Esophagus squamous epithelium (tissue), 5 donors: ENCODE measurements at regions not wholly inside any gene's neighbourhood (a gene's known extent, or its start where the extent isn't known, plus 50 kb on each side); places are given as distances from the start of the nearest gene placed in this dataset.

Source experiments
- DNase-seq: peaks from one replicate; lab custom pipeline; 2025; lab: John Stamatoyannopoulos, UW
- H3K27ac ChIP-seq, 4 donors: fragments of 200-600 bp; sonication (generic); one replicate each; pipeline ENCODE4 v1.5.1; 2016 to 2019; ENCODE audit warnings: mild to moderate bottlenecking in 1 of 4
- H3K27me3 ChIP-seq, 4 donors: fragments of 200-600 bp; sonication (generic); 1 replicate in 3 of 4; 2 replicates in 1 of 4; pipeline versions ENCODE4 v1.5.1 to v1.6.0; 2017 to 2021; ENCODE audit warnings: antibody characterized with exemption in 1 of 4
- H3K36me3 ChIP-seq, 3 donors: fragments of 200-600 bp; sonication (generic); one replicate each; pipeline ENCODE4 v1.5.1; 2016 to 2019
- H3K4me1 ChIP-seq, 3 donors: fragments of 200-600 bp; sonication (generic); one replicate each; pipeline ENCODE4 v1.5.1; 2017 to 2019
- H3K4me3 ChIP-seq, 4 donors: fragments of 200-600 bp; sonication (generic); 1 replicate in 3 of 4; 2 replicates in 1 of 4; pipeline ENCODE4 v1.5.1; 2016 to 2019; ENCODE audit warnings: mild to moderate bottlenecking in 2 of 4, moderate library complexity in 1 of 4
- H3K9me3 ChIP-seq, 3 donors: fragments of 200-600 bp; sonication (generic); one replicate each; pipeline ENCODE4 v1.5.1; 2016 to 2019
- POLR2A ChIP-seq, 4 donors: fragments of 450-650 bp; IDR thresholded peaks; one replicate each; pipeline ENCODE4 v1.6.1; 2017; ENCODE audit warnings: antibody characterized with exemption in 4 of 4, mild to moderate bottlenecking in 4 of 4, moderate library complexity in 3 of 4
- WGBS, 2 donors: methylation state at CpG; one replicate each; pipeline ENCODE4 v1.1.5; 2018; 5-methylcytosine and 5-hydroxymethylcytosine counted together
- intact Hi-C: fragments of 100-400 bp; cut with DNase I; formaldehyde crosslinking; loops from one replicate; pipeline ENCODE4 v1.15.0; 2022
- TF ChIP-seq, protein P1 (sequence below), 6 experiments: fragments of 450-650 bp in 4 of 6; fragments of 200-600 bp in 2 of 6; sonication (generic) in 2 of 6; IDR thresholded peaks; one replicate each; pipeline ENCODE4 v1.5.1; 2016 to 2019; ENCODE audit warnings: antibody characterized with exemption in 6 of 6, mild to moderate bottlenecking in 4 of 6, moderate library complexity in 4 of 6
- donor health status: DM: yes; HTN: yes; CAD: no.

GRCh38 chr11:110026858-110027626 is 66.2 kb upstream of the ZC3H12C start:
- WGBS, 2 donors = 41 to 63% methylated on average over 2 of the region's 2 CpGs
- H3K9me3 ChIP-seq = no peaks in the 10 kb centered on the region
- TF ChIP-seq POLR2A (IDR thresholded peaks at IDR 0.05) = no peak
- TF ChIP-seq, protein P1, sequence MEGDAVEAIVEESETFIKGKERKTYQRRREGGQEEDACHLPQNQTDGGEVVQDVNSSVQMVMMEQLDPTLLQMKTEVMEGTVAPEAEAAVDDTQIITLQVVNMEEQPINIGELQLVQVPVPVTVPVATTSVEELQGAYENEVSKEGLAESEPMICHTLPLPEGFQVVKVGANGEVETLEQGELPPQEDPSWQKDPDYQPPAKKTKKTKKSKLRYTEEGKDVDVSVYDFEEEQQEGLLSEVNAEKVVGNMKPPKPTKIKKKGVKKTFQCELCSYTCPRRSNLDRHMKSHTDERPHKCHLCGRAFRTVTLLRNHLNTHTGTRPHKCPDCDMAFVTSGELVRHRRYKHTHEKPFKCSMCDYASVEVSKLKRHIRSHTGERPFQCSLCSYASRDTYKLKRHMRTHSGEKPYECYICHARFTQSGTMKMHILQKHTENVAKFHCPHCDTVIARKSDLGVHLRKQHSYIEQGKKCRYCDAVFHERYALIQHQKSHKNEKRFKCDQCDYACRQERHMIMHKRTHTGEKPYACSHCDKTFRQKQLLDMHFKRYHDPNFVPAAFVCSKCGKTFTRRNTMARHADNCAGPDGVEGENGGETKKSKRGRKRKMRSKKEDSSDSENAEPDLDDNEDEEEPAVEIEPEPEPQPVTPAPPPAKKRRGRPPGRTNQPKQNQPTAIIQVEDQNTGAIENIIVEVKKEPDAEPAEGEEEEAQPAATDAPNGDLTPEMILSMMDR (IDR thresholded peaks at IDR 0.05) = no peak
- no peaks in the 10 kb centered on the region for H3K27me3 ChIP-seq
- no peak overlapping the region for H3K27ac ChIP-seq
- intact Hi-C loops = no loop called here
- DNase-seq = no peak
- H3K36me3 ChIP-seq = no peaks in the 10 kb centered on the region
- H3K4me3 ChIP-seq = no peak overlapping the region
- peaks cover 0 to 11% (median 2%) of the 10 kb centered on the region in 3 donors for H3K4me1 ChIP-seq

- intact Hi-C loops = no loop called here
- 82 to 84% methylated on average over 4 of the region's 4 CpGs for WGBS, 2 donors
These were observed 65.4 kb upstream of the ZC3H12C start for GRCh38 chr11:110027627-110028371.

DNA sequence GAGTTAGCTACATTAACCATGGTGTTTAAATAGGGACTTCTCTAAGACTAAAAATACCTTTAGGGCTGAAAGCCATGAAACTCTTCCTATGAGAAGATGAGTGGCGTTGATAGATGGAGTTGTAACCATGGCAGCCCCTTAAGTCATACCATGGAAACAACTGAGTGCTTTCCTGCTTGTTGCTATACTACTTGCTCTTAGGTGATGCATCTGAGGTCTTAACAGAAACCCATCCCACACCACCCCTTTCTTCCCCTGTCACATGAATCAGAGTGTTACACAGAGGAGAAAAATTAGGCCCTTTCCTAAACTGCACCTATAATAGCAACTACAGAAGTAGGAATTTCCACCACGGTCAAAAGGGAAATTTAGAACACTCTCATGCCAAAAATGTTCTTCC is 64.3 kb upstream of the ZC3H12C start:
- H3K9me3 ChIP-seq = no peaks in the 10 kb centered on the region
- TF ChIP-seq, protein P1 (IDR thresholded peaks at IDR 0.05) = no peak
- no peak for TF ChIP-seq POLR2A (IDR thresholded peaks at IDR 0.05)
- no peaks in the 10 kb centered on the region for H3K4me1 ChIP-seq
- no peak for DNase-seq
- no peaks in the 10 kb centered on the region for H3K36me3 ChIP-seq
- H3K27me3 ChIP-seq = no peaks in the 10 kb centered on the region
- H3K27ac ChIP-seq = no peak overlapping the region
- intact Hi-C loops = no loop called here
- no peak overlapping the region for H3K4me3 ChIP-seq
- 78 to 80% methylated on average over 2 of the region's 2 CpGs for WGBS, 2 donors

More at GRCh38 chr11:110027627-110028371, 65.4 kb upstream of the ZC3H12C start:
- H3K4me1 ChIP-seq = peaks cover 0 to 3% (median 0%) of the 10 kb centered on the region in 3 donors
- no peak overlapping the region for H3K27ac ChIP-seq
- no peaks in the 10 kb centered on the region for H3K36me3 ChIP-seq
- no peak overlapping the region for H3K4me3 ChIP-seq
- no peaks in the 10 kb centered on the region for H3K9me3 ChIP-seq
- DNase-seq = no peak
- TF ChIP-seq POLR2A (IDR thresholded peaks at IDR 0.05) = no peak
- TF ChIP-seq, protein P1 (IDR thresholded peaks at IDR 0.05) = no peak
- H3K27me3 ChIP-seq = no peaks in the 10 kb centered on the region

- DNase-seq = no peak
- intact Hi-C loops = no loop called here
- no peaks in the 10 kb centered on the region for H3K9me3 ChIP-seq
- no peaks in the 10 kb centered on the region for H3K27me3 ChIP-seq
- no peak overlapping the region for H3K4me3 ChIP-seq
- H3K36me3 ChIP-seq = no peaks in the 10 kb centered on the region
- TF ChIP-seq, protein P1 (IDR thresholded peaks at IDR 0.05) = no peak
- TF ChIP-seq POLR2A (IDR thresholded peaks at IDR 0.05) = no peak
- no peak overlapping the region for H3K27ac ChIP-seq
- WGBS, 2 donors = 67 to 83% methylated on average over 6 of the region's 6 CpGs
- no peaks in the 10 kb centered on the region for H3K4me1 ChIP-seq
These were observed 63.5 kb upstream of the ZC3H12C start for GRCh38 chr11:110029714-110030113.

- Histone ChIP-seq H3K9me3 (no peaks in the 10 kb centered on the region), H3K27ac (no peak overlapping the region), H3K36me3 (no peaks in the 10 kb centered on the region), H3K27me3 (no peaks in the 10 kb centered on the region), H3K4me1 (no peaks in the 10 kb centered on the region), H3K4me3 (no peak overlapping the region)
- intact Hi-C loops = no loop called here
- WGBS, 2 donors = 52 to 61% methylated on average over 2 of the region's 2 CpGs
- no peak for DNase-seq
- TF ChIP-seq, protein P1 (IDR thresholded peaks at IDR 0.05) = no peak
- no peak for TF ChIP-seq POLR2A (IDR thresholded peaks at IDR 0.05)
These were observed 62.0 kb upstream of the ZC3H12C start for GRCh38 chr11:110031171-110031570.
